ENCODE measurements at regions not wholly inside any gene's neighbourhood (a gene's known extent, or its start where the extent isn't known, plus 50 kb on each side); places are given as distances from the start of the nearest gene placed in this dataset.

GRCh38 chr2:6667326-6667725, 198.4 kb downstream of the CMPK2 start:
- TF ChIP-seq POLR2AphosphoS5 (IDR thresholded peaks at IDR 0.05) (no peak), EP300 (IDR thresholded peaks at IDR 0.05) (no peak)
- TF ChIP-seq, protein P1, sequence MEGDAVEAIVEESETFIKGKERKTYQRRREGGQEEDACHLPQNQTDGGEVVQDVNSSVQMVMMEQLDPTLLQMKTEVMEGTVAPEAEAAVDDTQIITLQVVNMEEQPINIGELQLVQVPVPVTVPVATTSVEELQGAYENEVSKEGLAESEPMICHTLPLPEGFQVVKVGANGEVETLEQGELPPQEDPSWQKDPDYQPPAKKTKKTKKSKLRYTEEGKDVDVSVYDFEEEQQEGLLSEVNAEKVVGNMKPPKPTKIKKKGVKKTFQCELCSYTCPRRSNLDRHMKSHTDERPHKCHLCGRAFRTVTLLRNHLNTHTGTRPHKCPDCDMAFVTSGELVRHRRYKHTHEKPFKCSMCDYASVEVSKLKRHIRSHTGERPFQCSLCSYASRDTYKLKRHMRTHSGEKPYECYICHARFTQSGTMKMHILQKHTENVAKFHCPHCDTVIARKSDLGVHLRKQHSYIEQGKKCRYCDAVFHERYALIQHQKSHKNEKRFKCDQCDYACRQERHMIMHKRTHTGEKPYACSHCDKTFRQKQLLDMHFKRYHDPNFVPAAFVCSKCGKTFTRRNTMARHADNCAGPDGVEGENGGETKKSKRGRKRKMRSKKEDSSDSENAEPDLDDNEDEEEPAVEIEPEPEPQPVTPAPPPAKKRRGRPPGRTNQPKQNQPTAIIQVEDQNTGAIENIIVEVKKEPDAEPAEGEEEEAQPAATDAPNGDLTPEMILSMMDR (IDR thresholded peaks at IDR 0.05) = no peak
